Thyroid gland (tissue), 4 donors: ENCODE measurements at regions not wholly inside any gene's neighbourhood (a gene's known extent, or its start where the extent isn't known, plus 50 kb on each side); places are given as distances from the start of the nearest gene placed in this dataset.

ENCODE experiments used
- POLR2A ChIP-seq, 2 donors: fragments of 450-650 bp; IDR thresholded peaks; one replicate each; pipeline ENCODE4 v1.6.1; 2017; ENCODE audit warnings: antibody characterized with exemption in 2 of 2, mild to moderate bottlenecking in 2 of 2, moderate library complexity in 1 of 2
- TF ChIP-seq, protein P1 (sequence below), 6 experiments: fragments of 200-600 bp in 3 of 6; fragments of 450-650 bp in 3 of 6; sonication (generic) in 3 of 6; IDR thresholded peaks; one replicate each; pipeline ENCODE4 v1.5.1; 2016 to 2019; ENCODE audit warnings: antibody characterized with exemption in 6 of 6, mild to moderate bottlenecking in 2 of 6, inconsistent platforms in 1 of 6, moderate library complexity in 1 of 6

DNA sequence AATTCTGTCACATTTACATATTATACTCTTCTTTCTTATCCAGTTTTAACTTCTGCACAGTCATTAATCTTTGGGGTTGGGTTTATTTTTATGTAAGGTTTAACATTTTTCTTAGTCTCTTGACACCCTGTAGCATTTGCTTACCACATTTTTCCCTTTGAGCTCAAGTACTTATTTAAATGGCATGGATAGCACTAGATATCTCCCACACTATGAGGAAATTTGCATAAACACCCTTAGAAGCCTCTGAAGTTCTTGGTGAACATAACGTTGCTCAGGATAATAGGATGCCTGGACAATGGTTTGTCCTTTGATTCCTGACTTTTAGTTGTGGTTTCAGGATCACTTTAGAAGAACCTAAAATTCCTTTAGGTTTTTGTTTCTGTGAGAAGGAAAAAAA, 338.9 kb downstream of the PCDH17 start:
- TF ChIP-seq, protein P1, sequence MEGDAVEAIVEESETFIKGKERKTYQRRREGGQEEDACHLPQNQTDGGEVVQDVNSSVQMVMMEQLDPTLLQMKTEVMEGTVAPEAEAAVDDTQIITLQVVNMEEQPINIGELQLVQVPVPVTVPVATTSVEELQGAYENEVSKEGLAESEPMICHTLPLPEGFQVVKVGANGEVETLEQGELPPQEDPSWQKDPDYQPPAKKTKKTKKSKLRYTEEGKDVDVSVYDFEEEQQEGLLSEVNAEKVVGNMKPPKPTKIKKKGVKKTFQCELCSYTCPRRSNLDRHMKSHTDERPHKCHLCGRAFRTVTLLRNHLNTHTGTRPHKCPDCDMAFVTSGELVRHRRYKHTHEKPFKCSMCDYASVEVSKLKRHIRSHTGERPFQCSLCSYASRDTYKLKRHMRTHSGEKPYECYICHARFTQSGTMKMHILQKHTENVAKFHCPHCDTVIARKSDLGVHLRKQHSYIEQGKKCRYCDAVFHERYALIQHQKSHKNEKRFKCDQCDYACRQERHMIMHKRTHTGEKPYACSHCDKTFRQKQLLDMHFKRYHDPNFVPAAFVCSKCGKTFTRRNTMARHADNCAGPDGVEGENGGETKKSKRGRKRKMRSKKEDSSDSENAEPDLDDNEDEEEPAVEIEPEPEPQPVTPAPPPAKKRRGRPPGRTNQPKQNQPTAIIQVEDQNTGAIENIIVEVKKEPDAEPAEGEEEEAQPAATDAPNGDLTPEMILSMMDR (IDR thresholded peaks at IDR 0.05) = no peak
- TF ChIP-seq POLR2A (IDR thresholded peaks at IDR 0.05) = no peak
